IMR-90 (cell line): ENCODE measurements at regions not wholly inside any gene's neighbourhood (a gene's known extent, or its start where the extent isn't known, plus 50 kb on each side); places are given as distances from the start of the nearest gene placed in this dataset.

ENCODE experiments used
- BHLHE40 ChIP-seq: fragments of 150-350 bp; IDR thresholded peaks from 2 replicates; pipeline ENCODE4 v1.6.1; 2016; ENCODE audit warnings: mild to moderate bottlenecking, low read depth, low read length
- CTCF ChIP-seq: conservative IDR thresholded peaks from 2 replicates; pipeline ENCODE4 v1.5.1; 2012; ENCODE audit warnings: mild to moderate bottlenecking, low read depth, low read length, improper control_type of control experiment
- FOS ChIP-seq: fragments of 150-350 bp; IDR thresholded peaks from 2 replicates; pipeline ENCODE4 v1.6.1; 2016; ENCODE audit warnings: low read depth, low read length
- MXI1 ChIP-seq: IDR thresholded peaks from 2 replicates; pipeline ENCODE4 v1.6.1; 2012; ENCODE audit warnings: low read depth, mild to moderate bottlenecking, low read length, moderate library complexity, borderline replicate concordance
- POLR2A ChIP-seq: IDR thresholded peaks from 2 replicates; pipeline ENCODE4 v1.6.1; 2012; ENCODE audit warnings: mild to moderate bottlenecking, low read depth, low read length
- RFX5 ChIP-seq: IDR thresholded peaks from 2 replicates; pipeline ENCODE4 v1.8.0; 2012; ENCODE audit warnings: low read depth, mild to moderate bottlenecking, low read length, moderate library complexity
- SMC3 ChIP-seq: fragments of 150-350 bp; IDR thresholded peaks from 2 replicates; pipeline ENCODE4 v1.6.1; 2016; ENCODE audit warnings: low read depth, mild to moderate bottlenecking, antibody characterized with exemption, low read length, moderate library complexity
- USF2 ChIP-seq: fragments of 150-350 bp; IDR thresholded peaks from 2 replicates; pipeline ENCODE4 v1.6.1; 2017; ENCODE audit warnings: mild to moderate bottlenecking, antibody characterized with exemption, low read length, low read depth

- TF ChIP-seq POLR2A (no peak), CTCF (no peak), FOS (no peak), USF2 (no peak), BHLHE40 (no peak), SMC3 (no peak), MXI1 (no peak), RFX5 (no peak)
Measured at GRCh38 chr11:43217849-43218248, 93.9 kb upstream of the API5 start.
